GM19463 (cell line): ENCODE measurements at regions not wholly inside any gene's neighbourhood (a gene's known extent, or its start where the extent isn't known, plus 50 kb on each side); places are given as distances from the start of the nearest gene placed in this dataset.

Experiments used
- ATAC-seq: cut with Tn5 transposase; IDR thresholded peaks from one replicate; pipeline ENCODE4 v1.9.1; 2021; ENCODE audit warnings: mild to moderate bottlenecking, moderate library complexity; ENCODE audit not compliant: unreplicated experiment

DNA sequence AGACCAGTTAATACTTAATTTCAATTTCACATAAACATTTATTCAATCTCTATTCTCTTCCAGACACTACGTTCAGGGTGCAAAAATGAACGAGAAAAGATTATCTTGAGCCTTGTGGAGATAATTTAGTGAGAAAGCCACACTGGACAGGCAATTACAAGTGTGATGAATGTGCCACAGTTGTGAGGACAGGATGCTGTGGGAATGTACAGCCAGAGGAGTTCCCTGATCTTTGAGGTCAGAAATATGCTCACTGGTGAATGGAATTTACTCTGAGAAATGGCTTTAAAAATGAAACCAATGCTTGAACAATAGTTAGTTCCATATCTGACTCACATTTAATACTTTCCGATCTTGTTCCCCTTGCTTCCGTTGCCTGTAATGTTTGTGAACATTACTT lies 864.8 kb downstream of the GATA3 start:
- ATAC-seq = no peak

DNA sequence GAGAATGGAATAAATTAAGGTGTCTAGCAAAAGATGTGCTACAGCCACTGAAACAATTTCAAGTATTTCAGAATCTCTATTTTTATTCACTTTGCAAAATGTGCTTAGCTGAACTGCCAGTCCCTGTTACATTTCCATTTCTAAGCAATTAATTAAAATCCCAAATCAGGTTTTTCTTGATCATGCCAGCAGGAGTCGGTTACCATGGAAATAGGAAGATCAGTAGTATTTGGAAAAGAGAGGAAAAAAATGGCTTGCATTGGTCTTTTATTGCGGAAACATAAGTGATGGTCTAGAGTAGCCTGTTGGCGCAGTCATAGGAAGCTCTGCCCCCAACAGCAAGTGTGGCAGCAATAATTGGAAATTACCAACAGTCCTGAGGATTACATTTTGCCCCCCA lies 867.1 kb downstream of the GATA3 start:
- ATAC-seq = no peak

DNA sequence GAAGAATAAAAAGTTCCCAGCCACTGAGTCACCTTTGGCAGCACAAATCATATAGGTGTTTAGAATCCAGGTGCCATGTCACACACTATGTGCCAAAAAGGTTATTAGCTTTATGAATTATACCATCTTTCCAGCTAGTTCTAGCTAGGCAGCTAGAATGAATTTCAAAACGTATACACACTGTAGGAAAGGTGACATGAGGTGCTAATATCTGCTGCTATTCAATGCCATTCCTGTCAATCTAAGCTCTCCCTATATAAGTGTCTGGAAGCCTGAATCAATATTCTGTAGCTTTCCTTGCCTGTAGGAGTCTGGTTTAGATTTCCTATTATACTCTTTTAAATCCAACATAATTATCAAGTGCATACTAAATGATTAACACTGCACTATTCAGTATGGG lies 868.6 kb downstream of the GATA3 start:
- ATAC-seq = no peak

DNA sequence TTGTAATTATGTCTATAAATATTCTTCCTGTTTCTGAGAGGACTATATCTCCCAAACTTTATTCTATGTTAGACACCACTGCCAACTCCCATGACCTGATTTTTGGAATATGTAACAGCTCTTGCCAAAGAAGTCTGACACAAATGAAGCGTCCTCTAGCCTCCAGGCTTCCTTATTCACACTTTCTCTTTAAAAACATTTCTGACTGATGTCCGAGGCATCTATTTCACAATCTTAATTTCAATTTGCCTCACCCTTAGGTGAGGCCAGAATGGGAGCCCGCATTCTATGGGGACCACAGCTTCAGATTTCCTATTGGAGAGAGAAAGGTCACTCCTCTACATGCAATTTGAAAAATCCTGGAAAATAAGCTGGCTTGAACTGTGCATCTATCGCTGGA lies 873.2 kb downstream of the GATA3 start:
- ATAC-seq = no peak

DNA sequence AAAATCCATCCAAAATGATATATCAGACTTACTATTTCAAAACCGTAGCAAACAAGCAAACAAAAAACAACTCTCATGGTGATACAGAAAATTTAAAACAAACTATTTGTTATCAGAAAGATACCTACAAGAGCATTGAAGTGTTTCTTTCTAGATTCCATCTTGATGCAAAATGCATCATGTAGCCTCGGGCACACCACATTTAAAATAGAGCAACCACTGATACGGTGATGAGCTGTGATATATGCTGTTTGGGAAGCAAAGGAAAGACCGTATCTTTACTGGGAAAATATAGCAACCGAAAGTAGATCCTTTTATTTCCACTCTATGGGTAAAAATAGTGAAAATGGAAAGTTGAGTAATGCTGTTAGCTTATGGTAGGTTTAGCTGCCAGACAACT lies 892.0 kb downstream of the GATA3 start:
- ATAC-seq = no peak

DNA sequence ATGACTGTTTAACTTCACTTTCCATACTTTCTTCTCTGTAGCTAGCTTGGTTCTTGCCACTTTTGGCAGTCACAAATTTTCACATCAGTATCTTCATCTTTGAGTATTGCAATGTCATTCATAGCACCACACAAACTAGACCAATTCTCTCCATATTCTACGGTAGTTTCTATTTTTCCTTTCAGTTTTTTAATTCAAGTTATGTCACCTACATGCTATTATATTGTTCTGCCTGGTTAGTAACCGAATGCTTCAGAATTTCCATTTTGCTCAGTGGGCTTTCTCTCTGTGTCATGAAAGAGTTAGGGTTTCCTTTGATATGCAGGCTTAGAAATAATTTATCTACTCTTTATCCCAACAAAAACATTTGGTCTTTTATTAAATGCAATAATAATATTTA lies 896.5 kb downstream of the GATA3 start:
- ATAC-seq = no peak

DNA sequence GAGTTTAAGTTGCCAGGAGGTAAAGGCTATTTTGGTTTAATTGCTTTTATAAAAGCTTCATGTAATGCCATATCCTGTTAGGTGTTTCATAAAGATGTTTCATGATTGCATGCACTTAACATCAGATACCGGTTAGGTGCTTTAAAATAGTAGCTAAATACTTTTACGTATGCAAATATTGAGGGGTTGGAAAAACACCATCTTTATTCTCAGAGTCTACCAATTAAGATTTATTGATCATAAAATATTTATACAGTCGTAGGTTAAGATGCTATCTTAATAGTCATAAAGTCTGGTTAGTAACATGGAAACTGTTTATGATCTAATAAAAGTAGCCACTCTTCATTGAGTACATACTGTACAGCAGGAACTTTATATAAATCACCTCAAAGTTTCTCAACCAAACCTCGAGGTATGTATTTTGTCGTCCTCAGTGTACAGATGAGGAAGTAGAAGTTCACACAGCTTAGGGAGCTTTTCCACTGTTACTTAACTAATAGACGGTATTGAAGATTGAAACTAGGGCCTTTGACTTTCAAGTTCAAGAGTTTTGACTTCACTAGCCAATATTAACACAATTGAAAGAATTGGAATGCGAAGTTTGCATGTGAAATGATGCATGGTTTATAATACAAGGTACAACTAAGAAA lies 897.1 kb downstream of the GATA3 start:
- no peak for ATAC-seq

DNA sequence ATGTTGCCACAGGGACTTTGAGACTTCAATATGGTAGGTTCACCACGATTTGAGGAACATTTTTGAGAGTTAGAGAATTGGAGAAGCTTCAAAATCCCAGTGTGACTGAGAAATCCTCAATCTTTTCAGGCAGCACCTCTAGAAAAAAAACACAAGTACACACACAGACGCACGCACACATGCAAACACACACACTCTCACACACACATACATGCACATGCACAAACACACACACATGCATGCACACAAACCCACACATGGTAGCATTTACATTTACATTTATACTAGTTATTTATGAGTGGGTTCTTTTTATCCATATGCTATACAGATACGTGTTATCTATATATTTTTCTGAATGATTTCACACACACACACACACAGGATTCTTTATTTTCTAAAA lies 901.9 kb downstream of the GATA3 start:
- ATAC-seq = no peak

DNA sequence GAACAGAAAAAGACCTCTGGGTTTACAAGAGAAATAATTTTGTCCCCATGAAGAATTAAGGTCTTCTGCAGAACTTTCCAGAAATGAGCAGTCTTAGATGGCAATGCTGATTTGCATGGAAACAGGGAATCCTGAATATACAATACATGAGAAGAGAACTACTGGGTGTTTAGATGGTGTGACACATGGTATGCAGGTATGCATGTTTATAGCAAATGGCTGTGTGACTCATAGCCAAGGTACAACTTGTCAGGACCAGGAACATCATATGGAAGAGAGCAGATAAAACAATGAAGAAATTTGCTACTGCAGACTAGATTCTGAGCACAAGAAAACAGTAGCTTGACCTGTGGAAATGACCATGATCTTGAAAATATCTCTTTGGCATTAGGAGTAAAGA lies 907.8 kb downstream of the GATA3 start:
- no peak for ATAC-seq

DNA sequence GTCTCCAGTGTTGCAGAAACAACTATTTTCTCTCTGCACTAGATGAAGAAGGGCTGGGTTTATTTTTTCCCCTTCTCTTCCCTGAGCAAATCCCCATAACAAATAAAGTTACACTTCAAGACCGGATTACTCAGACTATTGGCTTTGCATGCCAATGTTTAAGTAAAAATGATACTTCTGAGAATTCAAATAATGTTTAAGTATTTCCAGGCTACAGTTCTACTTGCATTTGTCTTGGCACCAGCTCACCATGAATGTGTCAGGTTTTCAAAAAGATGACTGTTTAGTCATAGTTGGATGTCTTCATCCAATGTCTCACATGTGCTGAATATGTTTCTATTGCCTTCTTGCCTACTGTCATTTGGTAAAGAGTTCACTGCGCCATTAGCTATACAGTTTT lies 912.6 kb downstream of the GATA3 start:
- ATAC-seq = no peak

DNA sequence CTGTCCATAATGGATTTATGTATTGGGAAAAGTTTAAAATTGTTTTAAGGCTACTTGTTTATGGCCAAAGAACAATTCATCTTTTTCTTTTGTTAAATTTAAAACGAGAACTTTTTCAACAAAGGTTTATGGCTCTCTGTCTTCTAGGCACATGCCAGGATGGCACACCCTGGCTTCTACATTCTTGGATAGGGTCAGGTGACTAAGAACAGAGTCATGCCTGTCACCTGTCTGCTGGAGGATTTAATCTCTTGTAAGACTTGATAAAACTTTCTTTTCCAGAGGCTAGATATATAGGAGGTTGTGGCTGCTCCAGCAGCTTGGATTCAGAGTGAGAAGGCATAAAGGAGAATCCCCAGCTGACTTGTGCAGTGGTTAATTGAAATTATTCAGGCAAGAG lies 915.4 kb downstream of the GATA3 start:
- ATAC-seq = no peak

DNA sequence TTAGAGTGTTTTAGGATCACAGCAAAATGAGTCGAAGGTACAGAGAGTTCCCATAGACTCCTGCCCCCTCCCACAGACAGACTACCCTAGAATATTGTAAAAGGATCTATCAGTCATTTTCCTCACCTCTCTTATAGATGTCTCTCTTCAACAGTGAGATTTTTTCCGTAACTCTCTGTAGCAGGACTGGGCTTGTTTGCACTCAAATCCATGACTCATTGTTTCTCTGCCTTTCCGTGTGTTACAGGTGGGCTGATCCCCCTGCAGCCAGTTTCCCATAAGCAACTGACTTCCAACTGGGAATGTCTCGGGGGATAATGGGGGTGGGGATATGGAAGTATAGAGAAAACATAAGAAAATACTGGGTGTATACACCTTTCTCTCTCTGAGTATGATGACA lies 921.0 kb downstream of the GATA3 start:
- ATAC-seq = no peak

DNA sequence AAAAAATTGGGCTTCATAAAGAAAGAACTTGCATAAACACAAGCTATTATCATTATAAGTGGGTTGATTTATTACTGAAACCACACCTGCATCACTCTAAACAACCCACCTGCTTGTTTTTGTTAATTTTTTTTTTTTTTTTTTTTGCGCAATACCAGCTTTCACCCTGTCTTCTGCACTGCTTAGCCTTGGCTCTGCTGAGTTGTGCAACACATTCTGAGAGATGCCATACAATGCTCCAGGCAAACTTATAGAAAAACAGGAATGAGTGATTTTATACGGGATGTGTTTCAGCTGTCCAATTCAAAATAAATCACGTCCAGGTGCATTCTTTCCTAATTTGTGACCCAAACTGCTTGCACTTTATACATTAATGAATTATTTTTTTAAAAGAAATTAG lies 923.6 kb downstream of the GATA3 start:
- ATAC-seq = no peak

DNA sequence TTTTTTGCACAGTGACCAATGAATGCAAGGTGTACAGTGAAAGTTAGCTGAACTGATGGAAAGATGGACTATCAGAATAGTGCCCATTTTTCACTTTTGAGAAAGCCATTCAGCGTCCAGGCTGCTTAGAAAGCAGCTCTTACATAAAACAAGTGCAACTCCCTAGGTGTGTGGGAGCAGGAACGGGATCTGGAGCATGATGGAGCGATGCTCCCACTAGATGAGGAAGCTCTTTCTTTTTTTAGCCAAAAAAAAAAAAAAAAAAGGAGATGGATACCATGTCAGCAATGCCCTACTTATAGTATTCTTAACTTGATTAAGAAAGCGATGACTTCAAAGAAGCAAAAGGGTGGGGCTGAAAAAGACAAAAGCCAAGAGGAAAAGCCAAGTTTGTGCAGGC lies 925.5 kb downstream of the GATA3 start:
- no peak for ATAC-seq

DNA sequence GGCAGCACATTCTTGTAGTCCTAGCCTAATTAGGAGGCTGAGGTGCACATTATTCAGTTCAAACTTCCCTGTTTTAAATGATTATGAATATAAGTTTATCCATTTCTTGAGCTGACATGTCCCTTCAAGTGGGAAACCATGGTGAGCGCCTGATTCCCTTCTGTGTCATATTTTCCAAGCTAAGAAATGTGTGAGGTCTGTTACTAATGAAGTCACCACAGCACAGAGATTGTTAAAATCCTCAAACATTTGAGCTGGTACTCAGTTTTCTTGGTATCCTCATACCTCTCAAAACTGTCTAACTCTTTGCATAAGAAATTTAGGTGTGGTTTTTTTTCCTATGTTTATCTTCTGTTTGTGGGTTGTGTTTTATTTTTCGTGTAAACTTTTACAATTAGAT lies 926.8 kb downstream of the GATA3 start:
- ATAC-seq = no peak

DNA sequence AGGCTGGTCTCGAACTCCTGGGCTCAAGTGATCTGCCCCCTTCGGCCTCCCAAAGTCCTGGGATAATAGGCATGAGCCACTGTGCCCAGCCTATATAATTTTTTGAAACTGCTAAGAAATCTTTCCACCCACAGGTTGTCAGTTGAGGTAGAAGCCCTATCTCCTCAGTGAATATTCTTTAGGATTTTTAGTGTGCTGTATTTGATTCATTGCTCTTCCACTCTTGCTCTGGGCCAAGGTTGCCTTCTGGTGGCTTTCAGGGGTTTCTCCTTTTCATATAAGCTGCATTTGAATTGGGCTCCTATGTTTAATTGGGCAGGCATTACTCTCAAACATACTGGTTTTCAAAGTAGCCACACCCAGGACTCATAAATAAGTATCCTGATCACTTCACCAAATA lies 931.2 kb downstream of the GATA3 start:
- ATAC-seq = no peak

DNA sequence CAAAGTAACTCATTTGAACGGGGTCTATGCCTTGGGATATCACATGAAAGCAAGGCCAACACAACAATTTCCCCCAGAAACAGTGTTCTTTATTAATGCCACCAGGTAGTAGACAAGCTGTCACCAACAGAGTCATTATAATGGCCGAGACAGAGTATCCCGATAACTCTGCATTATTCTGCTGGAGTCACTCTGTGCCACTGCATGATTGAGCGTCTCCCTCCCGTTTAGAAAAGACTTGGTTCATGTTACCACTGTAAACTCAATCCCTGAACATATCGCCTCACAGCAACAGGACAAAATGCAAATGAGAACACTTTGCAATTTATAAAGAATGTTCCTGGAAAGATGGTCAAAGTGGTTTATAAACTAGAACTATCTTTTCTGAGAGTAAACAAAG lies 932.5 kb downstream of the GATA3 start:
- no peak for ATAC-seq

DNA sequence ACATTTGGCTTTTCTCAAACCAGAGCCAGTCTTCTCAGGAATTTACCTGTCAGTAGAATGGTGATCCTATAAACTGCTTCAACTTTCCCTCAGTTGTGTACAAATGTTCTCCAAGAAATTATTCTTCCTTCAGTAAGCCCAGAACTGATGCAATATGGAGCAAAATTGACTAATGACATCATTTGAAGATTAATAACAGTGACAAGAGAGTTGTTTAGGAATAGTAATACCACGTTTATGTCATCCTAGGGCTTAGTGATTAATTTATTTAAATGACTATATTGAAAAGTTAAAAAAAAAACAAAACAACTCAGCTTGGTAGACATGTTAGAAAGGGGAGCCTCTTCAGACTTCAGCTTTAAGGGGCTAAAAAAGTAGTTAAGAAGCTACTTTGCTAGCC lies 933.2 kb downstream of the GATA3 start:
- ATAC-seq = no peak

DNA sequence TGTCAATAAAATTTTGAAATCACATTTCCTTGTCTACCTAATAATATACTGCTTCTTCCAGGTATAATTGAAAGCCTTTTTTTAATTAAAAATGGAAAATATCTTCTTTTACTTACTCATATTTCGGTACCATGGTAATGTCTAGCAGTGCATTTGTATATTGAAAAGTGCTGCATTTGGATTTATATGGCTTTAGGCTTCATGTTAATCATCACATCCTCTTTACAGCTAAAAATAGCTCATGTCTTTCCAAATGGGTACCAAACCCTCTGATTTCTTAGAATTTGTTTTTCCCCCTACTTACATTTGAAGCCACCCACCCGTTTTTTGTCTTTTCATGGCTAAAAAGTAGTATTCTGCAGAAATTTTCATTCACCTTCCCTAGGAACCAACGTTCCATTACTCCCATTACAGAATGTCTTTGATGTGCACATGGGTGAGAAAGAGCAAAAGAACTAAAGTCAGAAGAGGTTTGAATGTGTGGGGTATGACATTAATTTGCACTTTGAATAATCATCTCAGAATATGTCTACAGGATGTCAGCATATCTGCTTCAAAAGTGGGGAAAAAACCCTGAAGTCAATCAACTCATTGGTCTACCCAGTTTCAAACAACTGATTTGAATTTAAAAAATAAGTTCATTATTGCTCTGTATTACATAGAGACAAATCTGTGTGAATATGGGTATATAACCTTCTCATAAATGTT lies 935.9 kb downstream of the GATA3 start:
- no peak for ATAC-seq

DNA sequence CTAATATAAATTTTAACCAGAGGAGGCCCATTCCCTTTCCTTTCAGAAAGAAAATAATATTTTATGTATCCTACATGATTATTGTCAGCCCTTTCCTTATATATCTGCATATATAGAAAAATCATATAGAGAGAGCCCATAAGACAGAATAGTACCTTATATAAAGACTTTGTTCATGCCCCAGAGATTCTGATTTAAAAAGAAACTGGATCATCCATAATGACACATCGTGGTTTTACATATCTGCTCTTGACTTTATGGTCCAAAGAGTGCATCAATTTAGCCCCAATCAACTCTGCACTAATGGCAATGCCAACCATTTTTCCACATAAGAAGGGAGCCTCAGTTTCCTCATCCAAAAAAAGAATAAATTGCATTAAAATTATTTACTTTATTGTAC lies 937.5 kb downstream of the GATA3 start:
- no peak for ATAC-seq

DNA sequence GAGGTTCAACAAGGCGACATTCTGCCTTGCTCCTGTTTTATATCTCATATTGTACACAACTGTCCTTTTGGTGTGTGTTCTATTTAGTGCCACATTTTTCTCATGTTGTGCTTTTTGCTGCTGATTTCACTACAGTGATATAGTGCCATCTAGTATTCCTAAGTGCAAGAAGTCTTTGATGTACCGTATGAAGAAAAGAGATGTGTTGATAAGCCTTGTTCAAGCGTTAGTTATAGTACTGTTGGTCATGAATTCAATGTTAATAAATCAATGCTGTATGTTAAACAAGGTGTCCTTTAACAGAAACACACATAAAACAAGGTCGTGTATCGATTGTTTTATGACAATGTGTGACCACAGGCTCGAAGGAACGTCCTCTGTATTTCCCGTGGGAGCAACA lies 939.4 kb downstream of the GATA3 start:
- ATAC-seq = no peak

DNA sequence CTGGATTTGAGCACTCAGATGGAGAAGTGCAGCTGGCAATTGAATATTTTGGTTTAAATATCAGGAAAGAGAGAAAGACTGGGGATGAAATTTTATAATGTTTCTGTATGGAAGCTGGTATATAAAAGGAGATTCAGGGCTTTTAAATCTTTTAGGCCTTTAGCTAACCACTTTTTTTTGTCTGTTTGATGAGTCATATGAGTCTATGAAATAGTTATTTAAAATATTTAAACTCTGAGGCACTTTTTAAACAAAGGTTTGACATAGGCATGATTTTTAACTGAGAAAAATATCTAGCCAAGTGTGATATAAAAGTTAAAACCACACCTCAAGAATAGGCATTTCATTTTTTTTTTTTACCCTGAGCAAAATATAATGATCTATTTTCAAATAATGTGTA lies 944.3 kb downstream of the GATA3 start:
- ATAC-seq = no peak

DNA sequence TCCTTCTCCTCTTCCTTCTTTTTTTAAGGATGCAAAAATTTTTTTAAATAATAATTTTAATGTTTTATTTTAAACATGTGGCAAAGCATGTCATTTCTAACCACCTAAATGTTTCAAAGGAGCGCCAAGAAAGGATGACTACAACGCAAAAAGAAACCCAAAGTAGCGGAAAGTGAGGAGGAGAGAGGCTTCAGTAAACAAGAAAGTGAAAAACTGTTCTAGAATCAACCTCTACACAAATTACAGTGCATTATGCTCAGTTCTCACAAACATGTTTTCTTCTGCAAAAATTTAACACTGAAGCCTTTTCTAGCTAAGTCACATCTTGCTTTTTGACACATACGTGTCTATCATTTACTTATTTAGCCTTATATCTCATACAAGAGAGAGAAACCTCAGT lies 948.6 kb downstream of the GATA3 start:
- ATAC-seq = no peak
